ENCODE measurements at regions not wholly inside any gene's neighbourhood (a gene's known extent, or its start where the extent isn't known, plus 50 kb on each side); places are given as distances from the start of the nearest gene placed in this dataset.

- POLR2A ChIA-PET, result no interaction called here
- DNase-seq (ENCODE audit: low read depth, low spot score), result no peak
- Histone ChIP-seq H3K9me3 (ENCODE audit: control insufficient read depth, insufficient read depth, low read length) (no peaks in the 10 kb centered on the region; the same call in 1 of the 2 replicates), H3K4me3 (ENCODE audit: low read depth, low read length) (no peak overlapping the region), H3K27ac (ENCODE audit: low read depth, low read length) (no peak overlapping the region), H3K27me3 (ENCODE audit: control insufficient read depth, insufficient read depth, low read length) (no peaks in the 10 kb centered on the region)
- CTCF ChIA-PET, result no interaction called here
- no peak for TF ChIP-seq CTCF (IDR thresholded peaks at IDR 0.05; ENCODE audit: low read depth, low read length)
Observed at GRCh38 chr7:32412471-32412870, 77.7 kb downstream of the LSM5 start.

- DNase-seq (ENCODE audit: low read depth, low spot score), result no peak
- H3K27ac ChIP-seq (ENCODE audit: low read depth, low read length), result no peak overlapping the region
- CTCF ChIA-PET, result no interaction called here
- TF ChIP-seq CTCF (IDR thresholded peaks at IDR 0.05; ENCODE audit: low read depth, low read length), result no peak
- POLR2A ChIA-PET, result no interaction called here
- H3K9me3 ChIP-seq (ENCODE audit: control insufficient read depth, insufficient read depth, low read length), result no peaks in the 10 kb centered on the region
- H3K4me3 ChIP-seq (ENCODE audit: low read depth, low read length), result no peak overlapping the region
- H3K27me3 ChIP-seq (ENCODE audit: control insufficient read depth, insufficient read depth, low read length), result no peaks in the 10 kb centered on the region
Observed at GRCh38 chr7:32410545-32410944, 79.6 kb downstream of the LSM5 start.

- H3K4me3 ChIP-seq (ENCODE audit: low read depth, low read length), result no peak overlapping the region
- H3K27me3 ChIP-seq (ENCODE audit: control insufficient read depth, insufficient read depth, low read length), result no peaks in the 10 kb centered on the region
- no peak overlapping the region for H3K27ac ChIP-seq (ENCODE audit: low read depth, low read length)
- no peak for TF ChIP-seq CTCF (IDR thresholded peaks at IDR 0.05; ENCODE audit: low read depth, low read length)
- CTCF ChIA-PET, result no interaction called here
- no peak for DNase-seq (ENCODE audit: low read depth, low spot score)
- H3K9me3 ChIP-seq (ENCODE audit: control insufficient read depth, insufficient read depth, low read length), result no peaks in the 10 kb centered on the region
- POLR2A ChIA-PET, result no interaction called here
Observed at GRCh38 chr7:32406386-32406785, 83.8 kb downstream of the LSM5 start.

- DNase-seq (ENCODE audit: low read depth, low spot score), result no peak
- ChIA-PET POLR2A (no interaction called here), CTCF (no interaction called here)
- Histone ChIP-seq H3K9me3 (ENCODE audit: control insufficient read depth, insufficient read depth, low read length) (no peaks in the 10 kb centered on the region), H3K27ac (ENCODE audit: low read depth, low read length) (no peak overlapping the region), H3K27me3 (ENCODE audit: control insufficient read depth, insufficient read depth, low read length) (no peaks in the 10 kb centered on the region), H3K4me3 (ENCODE audit: low read depth, low read length) (no peak overlapping the region)
- no peak for TF ChIP-seq CTCF (IDR thresholded peaks at IDR 0.05; ENCODE audit: low read depth, low read length)
Observed at GRCh38 chr7:32403463-32404229, 86.5 kb downstream of the LSM5 start.

- Histone ChIP-seq H3K9me3 (ENCODE audit: control insufficient read depth, insufficient read depth, low read length) (no peaks in the 10 kb centered on the region), H3K27me3 (ENCODE audit: control insufficient read depth, insufficient read depth, low read length) (no peaks in the 10 kb centered on the region), H3K4me3 (ENCODE audit: low read depth, low read length) (no peak overlapping the region), H3K27ac (ENCODE audit: low read depth, low read length) (no peak overlapping the region)
- ChIA-PET CTCF (no interaction called here), POLR2A (no interaction called here)
- DNase-seq (ENCODE audit: low read depth, low spot score), result no peak
- TF ChIP-seq CTCF (IDR thresholded peaks at IDR 0.05; ENCODE audit: low read depth, low read length), result no peak
Observed at GRCh38 chr7:32400676-32401075, 89.5 kb downstream of the LSM5 start.
